ACC112 (cell line): ENCODE measurements at regions not wholly inside any gene's neighbourhood (a gene's known extent, or its start where the extent isn't known, plus 50 kb on each side); places are given as distances from the start of the nearest gene placed in this dataset.

Source experiments
- H2AFZ ChIP-seq: fragments of 200-600 bp; sonication (generic); one replicate; pipeline ENCODE4 v1.6.0; 2017; ENCODE audit warnings: antibody characterized with exemption, low read length; ENCODE audit not compliant: unreplicated experiment
- H3K27ac ChIP-seq: fragments of 200-600 bp; sonication (generic); 2 replicates; pipeline ENCODE4 v1.5.1; 2014; ENCODE audit warnings: low read depth, mild to moderate bottlenecking, antibody characterized with exemption, low read length, moderate library complexity
- H3K27me3 ChIP-seq: fragments of 200-600 bp; sonication (generic); 2 replicates; pipeline ENCODE4 v1.6.1; 2014; ENCODE audit warnings: mild to moderate bottlenecking, antibody characterized with exemption, low read length, moderate library complexity, mixed read lengths; ENCODE audit not compliant: insufficient read depth
- H3K36me3 ChIP-seq: fragments of 200-600 bp; sonication (generic); 2 replicates; pipeline ENCODE4 v1.6.1; 2016; ENCODE audit warnings: mild to moderate bottlenecking, antibody characterized with exemption, low read length, moderate library complexity, mixed read lengths; ENCODE audit not compliant: insufficient read depth
- H3K4me1 ChIP-seq: fragments of 200-600 bp; sonication (generic); one replicate; pipeline ENCODE4 v1.6.1; 2016; ENCODE audit warnings: low read length, mixed read lengths; ENCODE audit not compliant: insufficient read depth, unreplicated experiment, control insufficient read depth
- H3K4me3 ChIP-seq: fragments of 200-600 bp; sonication (generic); 2 replicates; pipeline ENCODE4 v1.5.1; 2014; ENCODE audit warnings: mild to moderate bottlenecking, low read depth, low read length
- H3K79me2 ChIP-seq: fragments of 200-600 bp; sonication (generic); one replicate; pipeline ENCODE4 v1.6.0; 2016; ENCODE audit warnings: low read length; ENCODE audit not compliant: control insufficient read depth, unreplicated experiment, insufficient read depth

GRCh38 chr13:90766386-90766902 lies 581.0 kb upstream of the MIR17HG start:
- Histone ChIP-seq H3K4me1 (no peaks in the 10 kb centered on the region), H3K27ac (no peak overlapping the region), H3K27me3 (no peaks in the 10 kb centered on the region), H3K36me3 (no peaks in the 10 kb centered on the region), H3K4me3 (no peak overlapping the region), H3K79me2 (no peaks in the 10 kb centered on the region), H2AFZ (no peak overlapping the region)

GRCh38 chr13:90768116-90768515 lies 579.4 kb upstream of the MIR17HG start:
- no peak overlapping the region for H2AFZ ChIP-seq
- no peak overlapping the region for H3K27ac ChIP-seq
- H3K27me3 ChIP-seq: no peaks in the 10 kb centered on the region

DNA sequence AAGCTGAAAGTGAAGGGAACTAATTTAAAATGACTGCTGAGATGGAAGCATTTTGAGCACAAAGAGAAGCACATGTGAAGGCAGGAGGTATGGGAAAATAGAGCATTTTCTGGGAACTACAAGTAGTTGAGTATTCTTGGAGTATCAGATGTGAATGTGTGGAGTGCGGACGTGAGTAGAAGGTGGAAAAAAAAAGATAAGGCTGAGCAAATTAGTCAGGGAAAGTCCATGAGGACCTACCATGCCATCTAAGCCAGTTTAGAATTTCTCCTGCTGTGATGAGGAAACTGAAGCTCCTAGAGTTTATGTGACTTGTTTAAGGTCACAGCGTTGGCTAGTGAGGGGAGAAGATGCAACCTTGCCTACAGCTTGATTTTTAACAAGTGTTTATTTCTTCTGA lies 578.1 kb upstream of the MIR17HG start:
- H3K4me1 ChIP-seq: no peaks in the 10 kb centered on the region
- no peaks in the 10 kb centered on the region for H3K36me3 ChIP-seq
- H3K27ac ChIP-seq: no peak overlapping the region
- no peak overlapping the region for H2AFZ ChIP-seq
- no peak overlapping the region for H3K4me3 ChIP-seq
- no peaks in the 10 kb centered on the region for H3K27me3 ChIP-seq
- H3K79me2 ChIP-seq: no peaks in the 10 kb centered on the region

More at GRCh38 chr13:90768116-90768515, 579.4 kb upstream of the MIR17HG start:
- no peaks in the 10 kb centered on the region for H3K36me3 ChIP-seq
- no peak overlapping the region for H3K4me3 ChIP-seq
- H3K79me2 ChIP-seq: no peaks in the 10 kb centered on the region
- no peaks in the 10 kb centered on the region for H3K4me1 ChIP-seq

GRCh38 chr13:90770334-90770733 lies 577.2 kb upstream of the MIR17HG start:
- no peak overlapping the region for H3K27ac ChIP-seq
- H3K79me2 ChIP-seq: no peaks in the 10 kb centered on the region
- no peaks in the 10 kb centered on the region for H3K27me3 ChIP-seq
- H3K36me3 ChIP-seq: no peaks in the 10 kb centered on the region
- no peak overlapping the region for H2AFZ ChIP-seq
- H3K4me1 ChIP-seq: no peaks in the 10 kb centered on the region
- H3K4me3 ChIP-seq: no peak overlapping the region

DNA sequence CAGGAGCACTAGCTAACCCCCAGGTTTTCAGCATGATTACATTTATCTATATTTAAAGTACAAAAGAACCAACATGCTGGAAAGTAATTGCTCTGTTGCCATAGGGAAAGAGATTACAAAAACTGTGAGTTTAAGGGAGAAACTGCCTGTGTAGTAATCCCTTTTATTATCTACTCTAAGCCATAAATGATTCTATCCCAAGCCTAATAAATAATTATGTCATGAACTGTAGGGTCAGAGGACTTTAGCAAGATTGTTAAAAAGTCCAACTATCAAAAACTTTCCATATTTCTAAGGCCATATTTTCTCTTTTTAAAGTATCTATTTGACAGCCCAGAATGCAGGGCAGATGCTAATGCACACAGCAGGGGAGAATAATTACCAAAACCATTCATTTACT lies 573.8 kb upstream of the MIR17HG start:
- no peak overlapping the region for H3K27ac ChIP-seq

DNA sequence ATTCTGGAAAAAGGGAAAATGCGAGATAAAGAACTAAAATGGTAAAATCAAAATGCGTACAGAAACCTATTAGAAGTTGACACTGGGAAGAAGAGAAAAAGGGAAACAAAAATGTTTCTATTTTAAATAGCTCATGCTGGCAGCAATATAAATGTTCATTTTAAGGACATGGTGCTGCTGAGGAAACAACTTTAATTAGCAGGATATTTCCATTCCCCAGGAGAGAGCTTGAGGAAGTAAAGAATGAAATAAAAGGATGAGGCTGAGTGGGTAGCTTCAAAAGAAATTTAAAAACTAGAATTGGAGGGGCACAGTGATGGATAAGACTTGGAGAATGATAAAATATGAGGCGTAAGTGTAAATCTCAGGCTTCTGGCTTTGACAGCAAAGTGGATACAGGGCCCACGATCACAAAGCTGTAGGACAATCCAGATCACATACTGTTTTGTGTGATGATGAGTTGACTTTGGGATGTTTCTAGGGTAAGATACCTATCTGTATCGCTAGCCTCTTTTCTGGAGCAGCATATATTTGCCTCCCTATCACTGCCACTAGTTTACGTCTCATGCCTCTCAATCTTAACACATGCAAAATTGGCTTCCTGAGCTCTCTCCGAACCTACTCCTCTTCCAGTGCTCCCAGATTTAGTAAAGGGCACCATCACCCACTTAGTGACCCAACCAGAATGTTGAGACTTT lies 571.3 kb upstream of the MIR17HG start:
- Histone ChIP-seq H3K36me3 (no peaks in the 10 kb centered on the region), H3K27me3 (no peaks in the 10 kb centered on the region), H3K79me2 (no peaks in the 10 kb centered on the region), H3K4me3 (no peak overlapping the region), H3K4me1 (no peaks in the 10 kb centered on the region), H2AFZ (no peak overlapping the region), H3K27ac (no peak overlapping the region)

More for the DNA sequence above, 573.8 kb upstream of the MIR17HG start:
- H3K36me3 ChIP-seq: no peaks in the 10 kb centered on the region
- no peaks in the 10 kb centered on the region for H3K4me1 ChIP-seq
- H3K4me3 ChIP-seq: no peak overlapping the region
- no peaks in the 10 kb centered on the region for H3K79me2 ChIP-seq
- H2AFZ ChIP-seq: no peak overlapping the region
- no peaks in the 10 kb centered on the region for H3K27me3 ChIP-seq

GRCh38 chr13:90783273-90783672 lies 564.2 kb upstream of the MIR17HG start:
- H2AFZ ChIP-seq: no peak overlapping the region
- no peaks in the 10 kb centered on the region for H3K79me2 ChIP-seq
- no peak overlapping the region for H3K27ac ChIP-seq
- H3K27me3 ChIP-seq: no peaks in the 10 kb centered on the region
- no peaks in the 10 kb centered on the region for H3K36me3 ChIP-seq
- no peak overlapping the region for H3K4me3 ChIP-seq
- H3K4me1 ChIP-seq: no peaks in the 10 kb centered on the region

DNA sequence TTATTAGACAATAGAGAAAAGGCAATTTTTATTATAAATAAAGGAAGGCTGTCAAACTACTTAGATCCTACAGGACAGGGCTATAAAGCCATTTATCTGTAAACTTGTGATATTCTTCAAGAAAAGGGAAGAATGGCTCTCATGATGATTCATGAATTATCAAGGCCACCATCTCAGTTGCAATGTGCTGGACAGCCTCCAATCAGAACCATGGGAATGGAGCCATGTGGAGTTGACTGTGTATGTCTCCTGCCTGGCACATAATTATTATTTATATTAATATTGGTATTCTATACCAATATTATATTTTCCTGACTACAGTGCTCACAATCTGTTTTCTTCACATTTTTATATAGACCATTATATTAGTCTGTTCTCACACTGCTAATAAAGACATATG lies 560.5 kb upstream of the MIR17HG start:
- Histone ChIP-seq H3K4me3 (no peak overlapping the region), H3K4me1 (no peaks in the 10 kb centered on the region), H3K27ac (no peak overlapping the region), H3K27me3 (no peaks in the 10 kb centered on the region), H3K79me2 (no peaks in the 10 kb centered on the region), H2AFZ (no peak overlapping the region), H3K36me3 (no peaks in the 10 kb centered on the region)

- Histone ChIP-seq H3K79me2 (no peaks in the 10 kb centered on the region), H2AFZ (no peak overlapping the region), H3K27me3 (no peaks in the 10 kb centered on the region), H3K27ac (no peak overlapping the region), H3K36me3 (no peaks in the 10 kb centered on the region), H3K4me3 (no peak overlapping the region), H3K4me1 (no peaks in the 10 kb centered on the region)
Observed at GRCh38 chr13:90792335-90792734, 555.2 kb upstream of the MIR17HG start.

DNA sequence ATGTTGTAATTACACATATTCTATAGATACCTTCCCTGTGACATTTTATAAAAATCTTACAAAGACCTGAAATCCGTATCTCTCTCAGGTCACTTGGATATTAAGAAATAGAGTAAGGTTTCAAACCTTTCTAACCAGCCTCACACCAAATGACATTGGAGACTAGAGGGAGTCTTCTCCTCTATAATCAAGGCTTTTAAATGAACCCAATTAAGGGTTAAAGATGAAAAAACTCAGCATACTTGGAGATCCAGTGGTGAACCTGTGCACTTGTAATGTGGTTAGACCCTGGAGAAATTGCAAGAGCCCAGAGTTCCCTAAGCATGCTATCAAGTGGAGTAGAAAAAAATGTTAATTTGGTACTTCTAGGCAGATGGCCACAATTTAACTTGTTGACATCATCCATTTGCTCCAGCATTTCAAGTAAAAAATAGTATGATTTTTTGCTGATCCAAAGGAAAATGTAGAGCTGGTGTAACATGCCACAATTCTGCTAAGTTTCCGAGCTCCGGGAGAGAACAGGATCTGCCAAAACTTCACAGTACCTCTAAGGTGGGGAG lies 554.1 kb upstream of the MIR17HG start:
- Histone ChIP-seq H3K4me1 (no peaks in the 10 kb centered on the region), H2AFZ (no peak overlapping the region), H3K27ac (no peak overlapping the region), H3K4me3 (no peak overlapping the region), H3K79me2 (no peaks in the 10 kb centered on the region), H3K27me3 (no peaks in the 10 kb centered on the region), H3K36me3 (no peaks in the 10 kb centered on the region)

GRCh38 chr13:90796474-90796873 lies 551.0 kb upstream of the MIR17HG start:
- Histone ChIP-seq H3K4me1 (no peaks in the 10 kb centered on the region), H3K4me3 (no peak overlapping the region), H3K36me3 (no peaks in the 10 kb centered on the region), H3K27me3 (no peaks in the 10 kb centered on the region), H3K79me2 (no peaks in the 10 kb centered on the region), H3K27ac (no peak overlapping the region), H2AFZ (no peak overlapping the region)
